Fibroblast of upper back skin (primary cell): ENCODE measurements at regions not wholly inside any gene's neighbourhood (a gene's known extent, or its start where the extent isn't known, plus 50 kb on each side); places are given as distances from the start of the nearest gene placed in this dataset.
"Not testable (repeated sequence)": the region's sequence is repeated elsewhere in the genome, so short reads cannot be mapped to it uniquely, and the experiment has no call there.

Experiments
- DNase-seq: peaks from one replicate; pipeline ENCODE4 v3.0.0-alpha.2; 2013

- DNase-seq, result no peak
These were observed 216.0 kb upstream of the PELI2 start for GRCh38 chr14:55902241-55902640.

GRCh38 chr14:55904086-55904485 is 214.1 kb upstream of the PELI2 start:
- DNase-seq, result no peak

- DNase-seq, result no peak
These were observed 210.1 kb upstream of the PELI2 start for GRCh38 chr14:55908106-55908505.

- no peak for DNase-seq
These were observed 208.3 kb upstream of the PELI2 start for GRCh38 chr14:55909879-55910278.

GRCh38 chr14:55910601-55911243 is 207.5 kb upstream of the PELI2 start:
- DNase-seq, result no peak

- DNase-seq, result peak; percentile 90
These were observed 206.4 kb upstream of the PELI2 start for GRCh38 chr14:55911776-55912175.

GRCh38 chr14:55912344-55912743 is 205.9 kb upstream of the PELI2 start:
- no peak for DNase-seq

GRCh38 chr14:55913324-55914025 is 204.7 kb upstream of the PELI2 start:
- DNase-seq, result peak; percentile 91

- peak; percentile 43 for DNase-seq
These were observed 203.4 kb upstream of the PELI2 start for GRCh38 chr14:55914771-55915170.

GRCh38 chr14:55915456-55915855 is 202.8 kb upstream of the PELI2 start:
- DNase-seq, result peak; percentile 27

GRCh38 chr14:55919800-55920199 is 198.4 kb upstream of the PELI2 start:
- DNase-seq, result not testable (repeated sequence)

GRCh38 chr14:55921511-55921910 is 196.7 kb upstream of the PELI2 start:
- DNase-seq, result no peak

- DNase-seq, result no peak
These were observed 192.2 kb upstream of the PELI2 start for GRCh38 chr14:55926007-55926406.

GRCh38 chr14:55927028-55927427 is 191.2 kb upstream of the PELI2 start:
- no peak for DNase-seq

- DNase-seq, result no peak
These were observed 189.9 kb upstream of the PELI2 start for GRCh38 chr14:55928276-55928675.

- DNase-seq, result no peak
These were observed 189.1 kb upstream of the PELI2 start for GRCh38 chr14:55929136-55929535.

GRCh38 chr14:55930016-55930784 is 188.0 kb upstream of the PELI2 start:
- no peak for DNase-seq

GRCh38 chr14:55936691-55937090 is 181.5 kb upstream of the PELI2 start:
- DNase-seq, result peak; percentile 3

- DNase-seq, result peak; percentile 36
These were observed 179.9 kb upstream of the PELI2 start for GRCh38 chr14:55938249-55938791.

- no peak for DNase-seq
These were observed 176.0 kb upstream of the PELI2 start for GRCh38 chr14:55942076-55942654.

GRCh38 chr14:55942826-55943225 is 175.4 kb upstream of the PELI2 start:
- DNase-seq, result no peak

GRCh38 chr14:55944757-55945156 is 173.5 kb upstream of the PELI2 start:
- no peak for DNase-seq

GRCh38 chr14:55946231-55946630 is 172.0 kb upstream of the PELI2 start:
- DNase-seq, result no peak
